GM18868 (cell line): ENCODE measurements at regions not wholly inside any gene's neighbourhood (a gene's known extent, or its start where the extent isn't known, plus 50 kb on each side); places are given as distances from the start of the nearest gene placed in this dataset.

ENCODE experiments used
- ATAC-seq: cut with Tn5 transposase; IDR thresholded peaks from one replicate; pipeline ENCODE4 v1.9.1; 2021; ENCODE audit warnings: mild to moderate bottlenecking, moderate library complexity; ENCODE audit not compliant: unreplicated experiment

GRCh38 chr12:84807249-84807648, 105.3 kb downstream of the SLC6A15 start:
- ATAC-seq = no peak

DNA sequence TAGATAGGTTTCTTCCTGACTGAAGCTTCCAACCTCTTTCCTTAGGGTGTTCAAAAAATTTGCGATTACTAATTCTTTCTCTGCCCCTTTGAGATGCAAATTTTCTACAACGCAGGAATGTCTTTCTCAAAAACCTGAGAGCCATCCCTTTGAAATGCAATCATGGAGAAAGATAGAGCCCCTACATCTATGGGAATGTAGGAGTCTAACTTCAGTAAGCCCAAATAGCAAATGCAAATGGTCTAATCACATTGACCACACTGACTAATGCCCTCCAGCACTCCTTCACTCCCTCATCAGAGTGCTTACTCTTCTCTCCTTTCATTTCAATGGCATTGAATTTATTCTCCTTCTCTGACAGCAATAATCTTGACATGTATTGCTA, 107.1 kb downstream of the SLC6A15 start:
- no peak for ATAC-seq

DNA sequence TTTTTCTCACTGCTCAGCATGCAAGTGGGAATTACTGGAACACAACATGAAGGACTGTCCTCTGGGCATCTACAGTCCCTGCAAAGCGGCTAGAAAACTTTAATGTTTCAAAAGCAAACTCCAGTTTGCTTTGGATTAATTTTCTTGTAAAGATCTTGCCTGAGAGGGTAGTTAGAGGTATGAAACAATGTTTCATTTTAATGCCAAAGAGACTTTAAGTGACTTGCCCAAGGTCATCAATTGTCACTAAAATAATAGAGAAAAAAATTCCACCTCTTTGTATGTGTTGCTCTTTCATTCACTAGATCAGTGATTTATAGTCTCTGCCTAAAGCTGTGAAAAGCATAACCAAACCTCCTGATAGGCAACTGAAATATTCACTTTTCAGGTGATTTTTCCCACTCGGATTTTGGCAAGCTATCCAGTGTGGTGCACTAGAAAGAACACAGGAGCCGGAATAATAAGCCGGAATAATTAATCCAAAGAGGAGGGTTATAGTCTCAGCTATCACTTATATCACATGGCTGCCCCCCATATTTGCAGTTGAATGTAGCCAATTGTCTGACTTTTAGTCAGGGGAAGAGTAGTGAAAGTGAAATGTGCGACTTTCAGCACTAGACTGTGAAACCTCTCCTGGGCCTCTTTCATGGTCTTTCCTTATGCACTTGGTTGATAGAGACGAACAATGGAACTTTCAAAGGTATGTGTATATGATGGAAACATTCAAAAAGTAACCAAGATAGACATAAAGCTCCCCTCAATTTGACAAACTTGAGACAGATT, 107.7 kb downstream of the SLC6A15 start:
- peak; percentile 79 for ATAC-seq

GRCh38 chr12:84803661-84804060, 108.9 kb downstream of the SLC6A15 start:
- no peak for ATAC-seq

DNA sequence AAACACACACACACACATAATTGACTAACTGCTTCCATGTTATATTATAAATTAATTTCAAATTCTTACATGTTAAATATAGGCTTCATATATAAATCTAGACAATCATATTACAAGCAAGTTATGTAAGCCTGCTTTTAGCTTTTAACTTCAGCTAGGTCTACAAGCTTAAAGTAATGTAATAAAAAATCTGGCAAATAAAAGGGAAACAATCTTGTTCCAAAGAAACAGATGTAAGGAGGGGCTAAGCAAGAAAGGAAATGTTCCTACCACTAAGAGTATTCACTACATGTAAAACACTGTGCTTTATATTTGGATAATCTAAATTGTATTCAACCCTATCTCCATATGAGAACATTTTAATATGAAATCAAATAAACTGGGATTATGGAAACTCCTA, 110.4 kb downstream of the SLC6A15 start:
- ATAC-seq = no peak

DNA sequence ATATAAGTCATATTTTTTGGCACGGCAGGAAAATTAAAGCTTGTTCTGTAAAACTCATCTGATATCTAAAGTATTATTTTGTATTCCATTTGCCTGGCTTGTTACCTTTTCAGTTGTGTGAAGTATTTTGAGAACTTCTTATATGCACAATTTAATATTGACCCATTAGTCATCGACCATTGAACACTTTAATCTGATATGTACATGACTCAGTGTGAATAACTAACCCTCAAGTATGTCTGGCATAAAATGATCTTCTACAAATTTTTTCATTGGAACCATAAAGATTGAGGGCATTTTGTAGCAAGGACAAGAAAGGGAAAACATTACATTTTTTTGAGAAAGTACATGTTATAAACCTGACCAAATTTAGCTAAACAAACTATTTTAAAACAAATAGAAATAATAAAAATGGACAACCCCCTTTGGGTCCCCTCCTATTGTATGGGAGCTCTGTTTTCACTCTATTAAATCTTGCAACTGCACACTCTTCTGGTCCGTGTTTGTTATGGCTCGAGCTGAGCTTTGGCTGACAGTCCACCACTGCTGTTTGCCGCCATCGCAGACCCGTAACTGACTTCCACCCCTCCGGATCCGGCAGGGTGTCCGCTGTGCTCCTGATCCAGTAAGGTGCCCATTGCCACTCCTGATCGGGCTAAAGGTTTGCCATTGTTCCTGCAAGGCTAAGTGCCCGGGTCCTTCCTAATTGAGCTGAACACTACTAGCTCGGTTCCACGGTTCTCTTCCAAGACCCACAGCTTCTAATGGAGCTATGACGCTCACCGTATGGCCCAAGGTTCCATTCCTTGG, 118.8 kb downstream of the SLC6A15 start:
- no peak for ATAC-seq

DNA sequence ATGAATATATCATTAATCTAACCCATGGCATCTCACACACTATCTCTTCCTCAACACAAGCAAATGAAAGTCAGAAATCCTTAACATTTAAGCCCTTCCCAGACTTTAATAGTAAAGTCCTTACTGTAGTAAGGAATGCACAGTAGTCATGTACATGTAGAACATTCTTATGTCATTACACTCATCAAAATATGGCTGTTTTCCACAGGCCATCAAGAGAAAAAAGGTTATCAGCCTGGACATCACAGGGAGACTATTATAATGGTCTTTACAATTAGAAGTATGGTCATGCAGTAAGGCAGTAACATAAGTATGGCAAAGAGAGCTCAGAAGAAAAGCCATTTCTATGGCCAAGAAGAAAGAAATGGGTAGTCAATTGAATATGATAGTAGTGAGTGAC, 121.2 kb downstream of the SLC6A15 start:
- ATAC-seq = no peak

- ATAC-seq = no peak
Measured at GRCh38 chr12:84789184-84789583, 123.4 kb downstream of the SLC6A15 start.

DNA sequence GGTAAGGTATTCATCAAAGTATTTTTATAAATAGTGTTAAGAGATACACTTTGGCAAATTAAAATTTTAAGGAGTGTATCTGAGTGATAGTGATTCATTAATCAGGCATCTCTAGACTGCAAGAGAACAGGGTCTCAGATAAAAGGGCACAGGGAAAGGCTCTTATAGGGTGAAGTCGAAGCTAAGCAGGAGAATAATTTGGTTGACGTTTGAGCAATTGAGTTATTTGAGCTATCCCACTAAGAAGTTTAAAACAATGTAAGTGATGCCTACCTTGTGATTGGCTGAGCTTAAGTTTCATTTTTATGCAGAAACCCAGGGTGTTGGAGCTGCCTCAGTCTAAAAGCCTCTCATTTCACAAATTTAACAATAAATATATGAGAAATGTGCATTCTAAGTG, 125.3 kb downstream of the SLC6A15 start:
- no peak for ATAC-seq

GRCh38 chr12:84786622-84787021, 126.0 kb downstream of the SLC6A15 start:
- no peak for ATAC-seq

DNA sequence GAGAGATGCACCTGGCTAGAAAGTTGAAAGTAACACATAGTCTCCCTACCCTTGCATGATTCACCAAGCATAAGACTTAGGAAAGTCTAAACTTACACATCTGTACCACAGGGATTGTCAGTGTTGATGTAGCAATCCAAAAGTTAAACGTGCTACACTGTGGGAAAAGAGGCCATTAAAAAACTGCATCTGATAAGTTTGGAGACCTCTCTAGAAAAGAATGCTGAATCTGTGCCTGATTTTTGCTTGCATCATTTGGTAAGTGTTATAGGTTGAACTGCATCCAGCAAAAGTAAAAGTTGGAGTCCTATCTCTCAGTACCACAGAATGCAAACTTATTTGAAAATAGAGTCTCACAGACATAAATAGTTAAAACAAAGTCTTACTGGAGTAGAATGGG, 126.6 kb downstream of the SLC6A15 start:
- no peak for ATAC-seq

GRCh38 chr12:84785281-84785680, 127.3 kb downstream of the SLC6A15 start:
- no peak for ATAC-seq

DNA sequence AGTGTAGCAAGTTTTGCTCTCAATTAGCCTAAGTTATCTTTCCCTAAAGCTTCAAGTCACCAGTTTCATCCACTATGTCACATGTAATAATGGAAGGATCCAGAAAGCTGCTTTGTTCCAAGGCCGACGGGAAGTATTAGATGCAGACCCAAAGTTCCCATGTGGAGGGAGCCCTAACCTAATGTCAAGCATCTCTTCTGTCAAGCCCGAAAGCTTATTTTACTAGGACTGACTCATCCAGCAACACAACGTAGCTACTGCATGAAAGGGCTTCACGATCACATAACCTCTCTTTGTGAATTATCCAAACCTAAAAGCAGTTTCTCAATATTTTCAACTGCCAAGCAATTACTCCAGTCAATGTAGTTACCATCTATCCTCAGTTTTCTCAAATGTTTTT, 133.4 kb downstream of the SLC6A15 start:
- ATAC-seq = no peak

DNA sequence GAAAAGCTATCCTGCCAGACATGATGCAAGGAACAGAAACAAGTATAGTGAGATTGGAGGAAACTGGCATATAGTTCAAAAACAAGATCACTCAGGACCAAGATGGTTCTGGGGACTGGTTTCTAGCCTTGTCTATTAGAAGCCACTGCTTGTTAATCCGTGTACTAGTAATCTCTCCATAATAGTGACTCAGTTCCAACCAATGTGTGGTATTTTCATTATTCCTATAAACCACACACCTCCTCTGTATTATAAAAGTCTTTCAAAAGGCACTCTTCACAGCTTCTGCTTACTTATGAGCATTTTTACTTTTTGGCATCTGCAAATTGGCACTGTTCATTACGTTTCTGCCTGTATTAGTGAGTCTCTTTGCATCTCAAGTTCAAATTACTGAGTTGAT, 140.3 kb downstream of the SLC6A15 start:
- ATAC-seq = no peak

GRCh38 chr12:84767079-84767478, 145.5 kb downstream of the SLC6A15 start:
- no peak for ATAC-seq

- ATAC-seq = no peak
Measured at GRCh38 chr12:84766375-84766774, 146.2 kb downstream of the SLC6A15 start.

- no peak for ATAC-seq
Measured at GRCh38 chr12:84764001-84764400, 148.6 kb downstream of the SLC6A15 start.

- ATAC-seq = no peak
Measured at GRCh38 chr12:84763107-84763506, 149.5 kb downstream of the SLC6A15 start.

- no peak for ATAC-seq
Measured at GRCh38 chr12:84760091-84760865, 152.3 kb downstream of the SLC6A15 start.

GRCh38 chr12:84757978-84758377, 154.6 kb downstream of the SLC6A15 start:
- no peak for ATAC-seq

- no peak for ATAC-seq
Measured at GRCh38 chr12:84756961-84757360, 155.6 kb downstream of the SLC6A15 start.

GRCh38 chr12:84745127-84745526, 167.5 kb downstream of the SLC6A15 start:
- ATAC-seq = no peak
